Caco-2 (cell line): ENCODE measurements at regions not wholly inside any gene's neighbourhood (a gene's known extent, or its start where the extent isn't known, plus 50 kb on each side); places are given as distances from the start of the nearest gene placed in this dataset.

Experiments
- BruUV-seq: library from RNA; stranded (reverse); fragments of 400-500 nt; replicated peaks from 2 replicates; lab custom pipeline; 2021; lab: Mats Ljungman, UMichigan
- CTCF ChIA-PET: fragments of 300-600 bp; sonication (Branson Sonifier 250); formaldehyde crosslinking; loops from one replicate; lab custom pipeline; 2022; ENCODE audit warnings: antibody characterized with exemption; lab: Charles Lee
- POLR2A ChIA-PET: fragments of 300-600 bp; sonication (Branson Sonifier 250); formaldehyde crosslinking; loops from one replicate; lab custom pipeline; 2022; ENCODE audit warnings: antibody characterized with exemption; lab: Charles Lee
- DNase-seq, 2 experiments: peaks; one replicate each; pipeline versions ENCODE4 v3.0.0 to v3.0.0-alpha.2; 2020 to 2022
- H3K27me3 ChIP-seq: replicated peaks from 2 replicates; pipeline ENCODE4 v1.6.0; 2011; ENCODE audit warnings: low read length; ENCODE audit not compliant: control insufficient read depth, insufficient read depth
- H3K36me3 ChIP-seq: 2 replicates; pipeline ENCODE4 v1.5.1; 2011; ENCODE audit warnings: low read length; ENCODE audit not compliant: control insufficient read depth, insufficient read depth
- H3K4me1 ChIP-seq: fragments of 250-450 bp; sonication (Bioruptor Pico); 2 replicates; pipeline ENCODE4 v1.5.1; 2020; ENCODE audit warnings: mild to moderate bottlenecking
- H3K4me3 ChIP-seq: 2 replicates; pipeline ENCODE4 v1.5.1; 2011; ENCODE audit warnings: low read depth, mild to moderate bottlenecking, control low read depth, low read length
- H3K9me3 ChIP-seq: fragments of 250-450 bp; sonication (Bioruptor Pico); 2 replicates; pipeline ENCODE4 v1.5.1; 2020; ENCODE audit warnings: mild to moderate bottlenecking, moderate library complexity
- H3K27ac Mint-ChIP-seq: one replicate; pipeline ENCODE4 v1.8.0; 2022; ENCODE audit warnings: mixed read lengths; ENCODE audit not compliant: unreplicated experiment
- H3K27me3 Mint-ChIP-seq: one replicate; pipeline ENCODE4 v1.8.0; 2022; ENCODE audit warnings: mixed read lengths; ENCODE audit not compliant: insufficient read depth, unreplicated experiment
- H3K36me3 Mint-ChIP-seq: one replicate; pipeline ENCODE4 v1.8.0; 2022; ENCODE audit warnings: mild to moderate bottlenecking, mixed read lengths; ENCODE audit not compliant: insufficient read depth, unreplicated experiment
- H3K4me1 Mint-ChIP-seq: one replicate; pipeline ENCODE4 v1.8.0; 2022; ENCODE audit warnings: low read depth, mixed read lengths; ENCODE audit not compliant: unreplicated experiment
- H3K4me3 Mint-ChIP-seq: one replicate; pipeline ENCODE4 v1.8.0; 2022; ENCODE audit warnings: mild to moderate bottlenecking, moderate library complexity, mixed read lengths; ENCODE audit not compliant: unreplicated experiment
- H3K9me3 Mint-ChIP-seq: one replicate; pipeline ENCODE4 v1.8.0; 2022; ENCODE audit warnings: mixed read lengths; ENCODE audit not compliant: unreplicated experiment
- intact Hi-C: fragments of 100-400 bp; cut with micrococcal nuclease; formaldehyde crosslinking; loops from one replicate; pipeline ENCODE4 v1.10.0; 2022; ENCODE audit not compliant: unreplicated experiment
- TF ChIP-seq, protein P1 (sequence below), 2 experiments: fragments of 200-600 bp in 1 of 2; IDR thresholded peaks; 1 replicate in 1 of 2; 2 replicates in 1 of 2; pipeline versions ENCODE4 v1.5.1 to v1.8.0; 2011 to 2022; ENCODE audit warnings: antibody characterized with exemption in 1 of 2, control low read depth in 1 of 2, inconsistent platforms in 1 of 2, low read depth in 1 of 2, low read length in 1 of 2, mild to moderate bottlenecking in 1 of 2, moderate library complexity in 1 of 2; ENCODE audit not compliant: insufficient read depth in 1 of 2, severe bottlenecking in 1 of 2, unreplicated experiment in 1 of 2

DNA sequence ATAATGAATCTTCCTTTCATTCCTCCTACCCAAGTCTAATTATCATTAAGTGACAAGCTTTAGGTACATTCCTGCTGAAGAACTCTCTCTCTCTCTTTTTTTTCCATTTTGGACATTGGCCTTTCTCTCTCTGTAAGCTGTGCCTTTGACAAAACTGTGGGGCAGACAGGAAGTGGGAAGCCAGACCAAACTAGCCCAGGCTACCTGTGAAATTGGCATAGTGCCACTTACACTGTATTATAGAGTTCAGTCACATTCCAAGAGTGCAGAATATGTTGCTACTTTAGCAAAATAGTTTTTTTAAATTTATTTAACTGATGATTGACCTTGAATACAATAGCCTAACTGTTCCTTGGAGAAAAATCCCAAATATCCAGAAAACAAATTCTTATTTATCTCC is 381.5 kb upstream of the ETAA1 start:
- ChIA-PET POLR2A (no interaction called here), CTCF (no interaction called here)
- Mint-ChIP-seq H3K9me3 (peaks cover 19% of the 10 kb centered on the region), H3K4me3 (no peak overlapping the region), H3K36me3 (no peaks in the 10 kb centered on the region), H3K4me1 (no peaks in the 10 kb centered on the region), H3K27ac (no peak overlapping the region), H3K27me3 (no peaks in the 10 kb centered on the region)
- Histone ChIP-seq H3K36me3 (no peaks in the 10 kb centered on the region), H3K4me1 (no peaks in the 10 kb centered on the region), H3K9me3 (peaks cover 3% of the 10 kb centered on the region; the same call in 1 of the 2 replicates), H3K4me3 (no peak overlapping the region), H3K27me3 (no peaks in the 10 kb centered on the region)
- no TSS peak for BruUV-seq
- intact Hi-C loops, result no loop called here
- DNase-seq, result no peak
- TF ChIP-seq, protein P1, sequence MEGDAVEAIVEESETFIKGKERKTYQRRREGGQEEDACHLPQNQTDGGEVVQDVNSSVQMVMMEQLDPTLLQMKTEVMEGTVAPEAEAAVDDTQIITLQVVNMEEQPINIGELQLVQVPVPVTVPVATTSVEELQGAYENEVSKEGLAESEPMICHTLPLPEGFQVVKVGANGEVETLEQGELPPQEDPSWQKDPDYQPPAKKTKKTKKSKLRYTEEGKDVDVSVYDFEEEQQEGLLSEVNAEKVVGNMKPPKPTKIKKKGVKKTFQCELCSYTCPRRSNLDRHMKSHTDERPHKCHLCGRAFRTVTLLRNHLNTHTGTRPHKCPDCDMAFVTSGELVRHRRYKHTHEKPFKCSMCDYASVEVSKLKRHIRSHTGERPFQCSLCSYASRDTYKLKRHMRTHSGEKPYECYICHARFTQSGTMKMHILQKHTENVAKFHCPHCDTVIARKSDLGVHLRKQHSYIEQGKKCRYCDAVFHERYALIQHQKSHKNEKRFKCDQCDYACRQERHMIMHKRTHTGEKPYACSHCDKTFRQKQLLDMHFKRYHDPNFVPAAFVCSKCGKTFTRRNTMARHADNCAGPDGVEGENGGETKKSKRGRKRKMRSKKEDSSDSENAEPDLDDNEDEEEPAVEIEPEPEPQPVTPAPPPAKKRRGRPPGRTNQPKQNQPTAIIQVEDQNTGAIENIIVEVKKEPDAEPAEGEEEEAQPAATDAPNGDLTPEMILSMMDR (IDR thresholded peaks at IDR 0.05; ENCODE audit: insufficient read depth in 1 of 2, low read depth in 1 of 2, low read length in 1 of 2, severe bottlenecking in 1 of 2, unreplicated experiment in 1 of 2), result no peak

DNA sequence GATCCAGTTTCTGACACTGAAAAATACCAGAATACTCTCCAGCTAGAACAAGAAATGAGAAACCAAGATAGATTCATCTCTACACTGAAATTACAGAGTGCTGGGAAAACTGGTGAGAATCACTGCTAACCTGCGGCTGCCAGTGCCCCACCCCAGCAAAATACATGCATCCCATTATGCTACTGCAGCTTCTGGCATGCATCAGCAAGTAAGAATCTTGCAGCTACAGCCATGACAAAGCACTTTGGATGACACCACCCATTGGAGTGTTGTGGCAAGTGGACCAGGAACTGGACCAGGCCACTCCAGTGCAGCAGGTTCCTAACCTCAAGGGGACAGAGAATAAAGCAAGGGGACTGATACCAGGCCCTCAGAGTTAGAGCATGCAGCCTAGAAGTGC is 378.8 kb upstream of the ETAA1 start:
- ChIA-PET CTCF (no interaction called here), POLR2A (no interaction called here)
- H3K9me3 ChIP-seq, result peaks cover under 1% of the 10 kb centered on the region; the same call in 1 of the 2 replicates
- no peaks in the 10 kb centered on the region for H3K36me3 Mint-ChIP-seq
- intact Hi-C loops, result no loop called here
- H3K4me3 Mint-ChIP-seq, result no peak overlapping the region
- no peak overlapping the region for H3K27ac Mint-ChIP-seq
- no peak overlapping the region for H3K4me3 ChIP-seq
- no TSS peak for BruUV-seq
- H3K36me3 ChIP-seq, result no peaks in the 10 kb centered on the region
- H3K27me3 Mint-ChIP-seq, result no peaks in the 10 kb centered on the region
- TF ChIP-seq, protein P1 (IDR thresholded peaks at IDR 0.05; ENCODE audit: insufficient read depth in 1 of 2, low read depth in 1 of 2, low read length in 1 of 2, severe bottlenecking in 1 of 2, unreplicated experiment in 1 of 2), result no peak
- H3K4me1 ChIP-seq, result no peaks in the 10 kb centered on the region
- H3K27me3 ChIP-seq, result no peaks in the 10 kb centered on the region
- H3K4me1 Mint-ChIP-seq, result no peaks in the 10 kb centered on the region
- peaks cover 19% of the 10 kb centered on the region for H3K9me3 Mint-ChIP-seq
- DNase-seq, result no peak

DNA sequence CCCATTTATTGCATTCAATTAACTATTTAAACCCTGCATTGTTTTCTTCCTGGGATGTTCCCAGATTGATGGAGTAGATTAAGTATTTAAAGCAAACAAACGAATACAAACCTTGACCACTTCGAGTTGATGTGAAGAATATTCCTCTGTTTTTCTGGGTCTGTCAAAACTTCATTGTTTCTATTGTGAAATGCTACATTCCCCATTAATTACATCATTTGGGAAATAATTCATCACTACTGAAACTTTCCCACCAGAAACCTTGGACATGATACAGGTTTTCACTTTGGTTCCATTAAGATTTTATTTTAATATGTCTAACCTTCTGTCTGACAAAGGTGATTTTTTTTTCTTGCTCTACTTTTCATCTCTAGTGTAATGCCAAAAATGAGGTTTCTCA is 365.1 kb upstream of the ETAA1 start:
- no peaks in the 10 kb centered on the region for H3K27me3 Mint-ChIP-seq
- H3K4me1 Mint-ChIP-seq, result peaks cover under 1% of the 10 kb centered on the region
- no peak overlapping the region for H3K4me3 ChIP-seq

More for the DNA sequence above, 365.1 kb upstream of the ETAA1 start:
- ChIA-PET CTCF (no interaction called here), POLR2A (no interaction called here)
- H3K36me3 Mint-ChIP-seq, result no peaks in the 10 kb centered on the region
- H3K4me3 Mint-ChIP-seq, result no peak overlapping the region
- H3K4me1 ChIP-seq, result peaks cover 12% of the 10 kb centered on the region; the same call in 1 of the 2 replicates
- BruUV-seq, result no TSS peak
- TF ChIP-seq, protein P1 (IDR thresholded peaks at IDR 0.05; ENCODE audit: insufficient read depth in 1 of 2, low read depth in 1 of 2, low read length in 1 of 2, severe bottlenecking in 1 of 2, unreplicated experiment in 1 of 2), result no peak
- H3K9me3 Mint-ChIP-seq, result peaks cover 11% of the 10 kb centered on the region
- no peak overlapping the region for H3K27ac Mint-ChIP-seq
- intact Hi-C loops, result no loop called here
- H3K9me3 ChIP-seq, result no peaks in the 10 kb centered on the region; the same call in 1 of the 2 replicates
- no peaks in the 10 kb centered on the region for H3K27me3 ChIP-seq
- no peaks in the 10 kb centered on the region for H3K36me3 ChIP-seq
- no peak for DNase-seq
